GM21390 (cell line): ENCODE measurements at regions not wholly inside any gene's neighbourhood (a gene's known extent, or its start where the extent isn't known, plus 50 kb on each side); places are given as distances from the start of the nearest gene placed in this dataset.

ENCODE experiments used
- ATAC-seq: cut with Tn5 transposase; IDR thresholded peaks from one replicate; pipeline ENCODE4 v1.9.1; 2021; ENCODE audit not compliant: unreplicated experiment

GRCh38 chr3:181764544-181764943 is 52.8 kb downstream of the SOX2 start:
- no peak for ATAC-seq

DNA sequence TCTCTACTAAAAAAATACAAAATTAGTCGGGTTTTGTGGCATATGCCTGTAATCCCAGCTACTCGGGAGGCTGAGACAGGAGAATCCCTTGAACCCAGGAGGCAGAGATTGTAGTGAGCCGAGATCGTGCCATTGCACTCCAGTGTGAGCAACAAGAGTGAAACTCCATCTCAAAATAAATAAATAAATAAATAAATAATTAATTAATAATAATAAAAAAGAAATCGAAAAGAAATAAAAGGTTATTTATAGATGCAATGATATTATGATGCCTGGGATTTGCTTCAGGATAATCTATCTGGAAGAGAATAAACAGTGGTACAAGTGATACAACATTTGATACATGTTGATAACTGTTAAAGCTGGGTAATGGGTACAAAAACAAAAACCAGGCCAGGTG is 58.6 kb downstream of the SOX2 start:
- ATAC-seq = no peak

DNA sequence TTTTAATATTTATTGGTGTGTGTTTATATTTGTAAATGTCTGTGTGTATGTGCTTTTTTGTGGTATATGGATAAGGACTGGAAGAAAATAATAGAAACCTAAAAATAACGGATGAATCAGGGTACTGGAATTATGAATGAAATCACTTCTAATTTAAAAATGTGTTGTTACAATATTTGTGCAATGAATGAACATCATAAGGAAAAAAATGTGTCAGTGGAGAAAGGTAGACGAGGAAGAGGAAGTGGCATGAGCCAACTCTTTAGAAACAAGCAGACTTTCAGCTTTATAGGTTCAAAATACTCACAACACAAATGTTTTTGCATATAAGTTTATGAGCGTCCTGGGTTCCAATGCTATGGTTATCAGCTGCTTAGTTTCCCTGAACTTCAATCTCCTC is 59.4 kb downstream of the SOX2 start:
- no peak for ATAC-seq

- no peak for ATAC-seq
Observed at GRCh38 chr3:181772166-181772565, 60.4 kb downstream of the SOX2 start.

DNA sequence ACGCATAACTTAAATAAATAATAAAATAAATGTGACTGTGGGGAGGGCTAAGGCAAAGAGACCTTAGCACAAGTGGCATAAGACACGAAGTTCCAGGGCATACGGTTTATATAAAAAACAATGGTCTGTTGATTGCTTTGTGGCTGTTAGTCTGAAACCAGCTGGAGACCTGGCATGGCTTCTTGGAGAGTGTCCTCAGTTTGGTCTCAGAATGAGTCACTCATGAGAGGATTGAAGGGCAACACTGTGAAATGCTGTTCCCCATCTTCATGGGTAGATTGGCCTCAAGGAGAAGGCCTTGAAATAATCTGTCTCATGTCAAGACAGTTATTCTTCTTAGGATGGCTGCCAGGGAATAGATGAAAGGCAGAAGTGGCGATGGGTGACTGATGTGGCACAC is 62.2 kb downstream of the SOX2 start:
- ATAC-seq = no peak

- ATAC-seq = no peak
Observed at GRCh38 chr3:181782306-181782954, 70.7 kb downstream of the SOX2 start.

DNA sequence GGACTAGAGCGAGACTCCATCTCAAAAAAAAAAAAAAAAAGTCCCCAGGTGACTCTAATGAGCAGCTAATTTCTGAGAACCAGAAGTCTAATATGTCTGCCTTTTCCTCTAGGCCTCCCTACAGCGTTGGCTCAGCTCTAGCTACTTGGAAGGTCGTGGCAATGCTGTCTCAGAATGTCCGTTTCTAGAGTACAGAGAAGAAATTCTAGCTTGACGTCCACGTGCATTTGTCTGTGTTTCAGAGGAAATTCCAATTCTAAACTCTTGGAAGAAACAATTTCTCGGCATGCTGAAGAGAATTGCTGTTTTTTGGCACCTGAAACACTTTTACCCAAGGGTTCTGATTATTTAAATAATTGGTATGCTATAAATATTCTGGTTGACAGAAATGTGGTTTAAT is 78.8 kb downstream of the SOX2 start:
- ATAC-seq = no peak

DNA sequence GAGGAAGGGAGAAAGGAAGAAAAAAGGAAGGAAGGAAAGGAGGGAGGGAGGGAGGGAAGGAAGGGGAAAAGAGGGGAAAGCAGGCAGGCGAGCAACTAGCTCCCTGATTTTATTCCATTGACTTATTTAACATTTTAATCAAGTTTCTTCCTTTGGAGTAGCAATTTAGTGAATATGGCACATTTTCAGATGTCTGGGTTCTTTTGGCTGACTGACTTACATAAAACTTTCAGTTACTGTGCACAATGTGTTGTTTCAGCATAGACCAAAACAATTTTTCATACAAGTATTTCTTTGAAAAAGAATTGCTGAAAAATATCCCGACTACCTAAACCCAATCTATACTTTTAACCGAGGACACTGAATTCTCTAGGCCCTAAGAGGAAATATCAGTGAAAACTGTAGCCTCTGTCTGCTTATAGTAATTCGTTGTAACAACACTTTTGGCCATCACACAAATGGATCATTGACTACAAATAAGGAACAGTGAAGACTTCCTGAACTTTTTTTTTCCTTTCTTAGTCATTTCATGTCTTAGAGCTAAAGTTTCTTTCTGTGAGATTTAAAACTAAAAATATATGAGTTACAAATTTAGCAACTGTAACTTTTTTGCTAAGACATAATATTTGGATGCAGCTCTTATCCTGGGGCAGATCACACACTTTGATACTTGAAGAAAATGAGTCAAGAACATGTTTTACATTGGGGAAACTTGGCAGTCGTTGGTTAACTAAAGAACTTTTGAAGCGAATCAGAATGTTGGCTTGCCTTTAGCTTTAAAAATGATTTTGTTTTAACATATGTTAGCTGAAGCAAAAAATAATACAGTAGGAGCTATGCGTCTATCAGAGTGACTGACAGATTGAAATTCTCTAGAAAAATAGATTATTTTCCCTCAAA is 79.6 kb downstream of the SOX2 start:
- no peak for ATAC-seq

DNA sequence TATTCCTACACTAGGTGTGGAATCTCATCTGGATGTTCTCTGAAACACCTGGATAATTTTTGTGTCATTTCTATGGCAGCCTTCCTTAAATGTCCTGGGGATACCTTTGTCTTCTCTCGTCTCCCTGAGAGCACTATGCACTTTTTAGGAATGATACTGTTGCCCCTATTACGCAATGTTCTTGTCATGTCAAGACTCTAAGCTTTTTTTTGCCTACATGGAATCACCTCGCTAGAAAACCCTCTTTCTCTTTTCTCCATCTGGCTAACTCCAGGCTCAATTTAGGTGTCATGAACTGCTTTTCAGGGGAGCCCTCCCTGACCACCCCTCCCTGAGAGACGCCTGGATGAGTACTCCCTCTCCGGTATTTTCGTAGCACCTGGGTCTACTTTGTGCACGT is 81.3 kb downstream of the SOX2 start:
- no peak for ATAC-seq

DNA sequence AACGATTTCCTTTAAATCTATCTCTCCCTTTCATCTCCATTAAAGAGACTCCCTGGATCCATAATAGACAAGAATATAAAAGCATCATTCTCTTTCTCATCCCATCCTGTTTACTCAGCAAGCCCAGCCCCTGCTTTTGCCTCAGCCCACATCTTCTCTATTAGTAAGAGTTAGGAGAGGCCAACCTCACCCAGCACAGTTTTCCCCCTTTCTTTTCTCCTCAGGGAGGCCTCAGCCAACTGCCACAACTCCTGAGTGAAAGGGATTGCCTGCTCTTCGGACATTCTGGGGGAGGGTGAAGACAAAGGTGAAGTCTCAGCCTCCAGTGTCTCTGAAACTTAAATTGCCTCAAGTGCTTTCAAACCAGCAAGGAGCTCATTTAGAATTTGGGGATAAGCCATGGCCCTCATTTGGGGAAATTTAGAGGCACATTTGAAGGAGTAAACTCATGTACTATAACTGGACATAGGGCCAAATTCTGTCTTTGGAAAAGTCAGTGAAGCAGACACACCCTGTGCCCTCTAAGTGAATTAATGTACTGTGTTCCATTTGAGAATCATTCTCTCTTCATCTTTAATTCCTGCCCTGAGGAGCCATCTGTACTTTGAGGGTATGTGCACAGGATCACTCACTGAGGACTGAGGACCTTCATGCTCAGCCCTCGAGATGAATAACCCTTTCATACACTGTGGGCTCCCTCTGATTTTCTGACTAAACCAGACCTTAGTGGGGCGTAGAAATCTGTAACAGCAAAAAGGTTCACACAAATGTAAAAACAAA is 82.5 kb downstream of the SOX2 start:
- no peak for ATAC-seq

DNA sequence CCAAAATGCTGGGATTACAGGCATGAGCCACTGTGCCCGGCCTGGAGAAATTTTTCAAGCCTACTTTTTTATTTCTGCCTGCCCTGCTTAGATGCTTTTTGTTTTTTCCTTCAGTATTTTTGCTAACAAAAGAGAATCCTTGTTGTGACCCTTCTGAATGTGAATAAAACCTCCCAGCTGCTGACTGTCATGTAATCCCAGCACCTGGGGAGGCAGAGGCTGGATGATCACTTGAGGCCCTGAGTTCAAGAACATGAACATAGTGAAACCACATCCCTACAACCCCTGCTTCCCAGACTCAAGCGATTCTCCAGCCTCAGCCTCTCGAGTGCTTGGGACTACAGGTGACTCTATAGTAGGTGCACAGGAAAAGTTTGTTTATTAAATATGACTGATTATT is 84.9 kb downstream of the SOX2 start:
- ATAC-seq = no peak

DNA sequence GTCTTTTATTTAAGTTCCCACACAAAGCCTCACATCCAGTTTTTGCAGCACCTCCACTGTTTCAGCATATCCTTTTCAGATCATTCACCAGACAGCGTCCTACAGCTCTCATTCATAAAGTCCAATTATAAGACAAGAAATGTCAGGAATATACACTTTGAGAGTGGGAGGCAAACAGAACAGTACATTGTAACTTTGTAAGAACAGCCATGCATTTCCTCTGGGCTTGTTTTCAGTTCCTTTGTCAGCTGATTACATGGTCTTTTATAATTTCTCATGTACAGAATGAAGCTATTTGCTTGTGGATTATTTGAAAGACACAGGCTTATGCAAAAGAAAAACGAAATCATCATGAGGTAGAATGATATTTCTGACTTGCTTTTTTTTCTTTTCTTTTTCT is 85.7 kb downstream of the SOX2 start:
- ATAC-seq = no peak

- ATAC-seq = no peak
Observed at GRCh38 chr3:181805703-181806102, 94.0 kb downstream of the SOX2 start.

GRCh38 chr3:181808053-181808452 is 96.3 kb downstream of the SOX2 start:
- ATAC-seq = no peak

GRCh38 chr3:181823716-181824115 is 112.0 kb downstream of the SOX2 start:
- no peak for ATAC-seq

DNA sequence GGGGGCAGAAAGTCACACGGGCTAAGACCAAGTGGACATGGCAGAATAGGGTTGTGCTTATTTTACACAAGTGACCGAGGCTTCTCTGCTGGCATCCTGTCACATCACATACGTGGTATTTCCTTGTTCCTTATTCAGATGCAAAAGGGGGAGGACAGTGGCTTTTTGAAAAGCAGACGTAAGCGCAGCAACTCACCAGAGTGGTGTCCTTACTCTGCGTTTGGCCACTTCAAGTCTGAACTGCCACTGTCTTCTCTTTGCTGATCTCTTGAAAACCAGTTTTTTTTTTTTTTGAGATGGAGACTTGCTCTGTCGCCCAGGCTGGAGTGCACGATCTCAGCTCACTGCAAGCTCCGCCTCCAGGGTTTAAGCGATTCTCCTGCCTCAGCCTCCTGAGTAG is 113.2 kb downstream of the SOX2 start:
- no peak for ATAC-seq

DNA sequence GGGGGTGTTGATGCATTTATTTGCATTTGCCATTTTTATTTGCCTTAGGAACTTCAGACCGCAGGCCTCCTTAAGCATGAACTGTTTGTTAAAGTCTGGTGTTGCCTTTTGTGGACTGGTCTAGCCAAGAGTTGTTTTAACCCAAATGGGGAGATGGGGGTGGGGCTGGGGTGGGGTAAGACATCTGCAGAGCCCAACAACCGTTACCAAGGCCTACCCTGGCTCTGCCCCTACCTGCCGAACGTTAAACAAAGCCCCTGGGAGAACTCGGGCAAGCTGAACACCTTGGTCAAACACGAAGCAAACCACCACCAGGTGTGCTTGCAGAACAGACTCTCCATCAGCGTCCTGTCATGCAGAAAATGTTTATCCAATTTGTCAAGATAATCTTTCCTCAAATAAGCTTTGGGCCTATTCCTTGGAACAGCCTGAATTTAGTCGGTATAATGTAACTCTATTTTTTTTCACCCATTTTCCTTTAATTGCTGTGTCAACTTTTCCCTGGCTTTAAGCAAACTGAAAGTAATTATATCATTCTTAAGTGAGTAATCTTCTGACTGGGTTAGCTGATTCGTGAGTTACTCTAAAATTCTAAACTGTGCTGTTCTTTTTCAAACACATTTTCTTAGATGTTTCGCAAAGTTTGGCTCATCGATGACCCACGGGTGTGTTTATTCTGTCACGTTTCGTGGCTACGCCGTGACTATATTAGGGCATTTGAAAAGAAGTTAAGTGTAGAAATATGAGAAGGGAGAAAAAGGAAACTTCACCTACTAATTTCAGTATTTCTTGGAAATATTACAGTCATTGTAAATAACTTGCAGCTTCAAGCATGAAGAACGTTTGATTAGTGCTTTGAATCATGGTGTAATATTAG is 127.6 kb downstream of the SOX2 start:
- ATAC-seq = peak; percentile 12

GRCh38 chr3:181839916-181840297 is 128.2 kb downstream of the SOX2 start:
- peak; percentile 63 for ATAC-seq

DNA sequence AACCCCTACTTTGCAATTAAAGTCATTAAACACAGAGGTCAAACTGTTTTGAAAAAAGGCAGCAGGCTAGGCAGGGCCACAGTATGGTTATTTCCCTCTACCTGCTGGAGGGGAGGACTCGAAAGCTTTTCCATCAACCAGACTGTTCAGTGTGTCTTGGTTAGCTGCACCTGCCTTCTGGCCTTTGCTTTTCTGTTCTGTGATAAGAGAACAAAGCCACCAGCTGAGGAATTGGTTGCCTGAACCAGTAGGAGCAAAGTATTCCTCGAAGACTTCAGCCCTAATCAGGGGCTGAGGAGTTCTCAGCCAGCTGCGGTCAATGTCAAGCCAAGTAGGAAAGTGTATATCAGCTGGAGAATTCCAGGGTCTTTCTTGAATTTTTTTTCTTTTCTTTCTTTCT is 132.5 kb downstream of the SOX2 start:
- ATAC-seq = no peak

GRCh38 chr3:181847276-181847675 is 135.6 kb downstream of the SOX2 start:
- no peak for ATAC-seq

DNA sequence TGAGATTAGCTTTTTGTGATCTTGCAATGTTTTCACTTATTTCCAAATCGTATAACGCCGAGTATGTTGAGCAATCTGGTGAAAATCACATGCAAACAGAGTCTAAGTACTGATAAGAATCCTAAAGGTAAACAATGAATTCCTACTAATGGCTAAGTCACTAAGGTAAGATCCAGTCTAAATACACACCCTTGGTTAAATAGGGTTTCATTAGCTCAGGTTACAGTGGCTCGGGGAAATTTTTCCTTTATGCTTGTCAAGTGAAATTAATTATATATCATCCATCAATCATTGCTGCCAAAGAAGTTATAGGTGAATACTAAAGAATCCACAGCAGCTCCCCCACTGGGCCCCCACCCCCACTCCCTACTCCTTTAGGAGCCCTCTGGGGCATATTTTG is 139.3 kb downstream of the SOX2 start:
- no peak for ATAC-seq
